HS-27A (cell line): ENCODE measurements at regions not wholly inside any gene's neighbourhood (a gene's known extent, or its start where the extent isn't known, plus 50 kb on each side); places are given as distances from the start of the nearest gene placed in this dataset.
"Not testable (repeated sequence)": the region's sequence is repeated elsewhere in the genome, so short reads cannot be mapped to it uniquely, and the experiment has no call there.

Experiments used
- DNase-seq: peaks from one replicate; pipeline ENCODE4 v3.0.0-alpha.2; 2012; ENCODE audit warnings: low read depth, missing footprints

DNA sequence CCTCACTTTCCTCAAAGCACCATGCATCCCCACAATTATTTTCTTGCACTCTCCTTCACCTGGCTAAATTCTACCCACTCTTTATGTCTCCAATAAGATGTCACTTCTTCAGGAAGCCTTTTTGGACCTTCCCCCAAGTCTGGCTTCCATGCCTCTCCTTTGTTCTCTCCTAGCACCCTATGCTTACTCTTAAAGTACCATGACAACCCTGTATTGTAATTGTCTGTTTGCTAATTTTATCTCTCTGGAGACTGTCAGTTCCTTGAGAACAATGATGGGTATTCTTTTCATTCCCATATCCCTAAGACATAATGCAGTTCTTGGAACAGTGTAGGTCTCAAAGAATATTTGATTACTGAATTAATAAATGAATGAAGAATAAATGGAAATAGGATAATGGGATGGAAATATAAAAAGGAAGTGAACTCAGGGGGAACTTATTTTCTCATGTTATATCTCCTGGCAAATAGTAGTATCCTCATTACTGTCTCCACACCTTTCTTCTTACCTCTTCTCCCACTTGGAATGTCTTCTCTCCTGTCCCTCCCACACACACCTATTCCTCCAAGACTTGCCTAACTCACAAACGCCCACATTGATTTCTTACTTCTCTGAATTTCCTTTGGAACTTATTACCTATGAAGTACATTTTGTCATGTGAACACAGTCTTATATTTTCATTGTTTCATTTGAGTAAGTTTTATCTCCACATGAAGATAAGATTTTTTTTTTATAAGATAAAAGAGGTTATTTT is 499.1 kb downstream of the NFIB start:
- DNase-seq, result no peak

- DNase-seq, result no peak
Measured at GRCh38 chr9:13811876-13812275, 502.1 kb downstream of the NFIB start.

GRCh38 chr9:13810510-13810909 is 503.4 kb downstream of the NFIB start:
- DNase-seq, result no peak

DNA sequence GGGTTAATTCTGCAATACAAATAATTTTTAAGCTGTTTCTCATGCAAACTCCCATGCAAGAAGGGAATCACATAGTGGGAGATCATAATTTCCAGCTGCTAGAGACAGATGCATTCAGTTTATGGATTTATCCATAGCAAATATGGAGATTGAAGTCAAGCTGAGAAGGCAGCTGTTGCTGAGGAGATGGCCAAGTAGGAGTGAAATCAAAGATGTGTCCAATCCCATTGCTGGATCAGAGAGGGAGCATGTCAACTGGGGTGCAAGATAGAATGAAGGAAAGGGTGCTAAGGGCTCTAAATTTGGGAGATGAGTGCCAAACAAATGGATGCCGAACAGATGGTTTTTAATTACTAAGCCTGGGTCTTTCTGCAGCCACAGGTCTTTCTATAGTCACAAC is 504.5 kb downstream of the NFIB start:
- no peak for DNase-seq

GRCh38 chr9:13807118-13807517 is 506.8 kb downstream of the NFIB start:
- DNase-seq, result no peak

GRCh38 chr9:13806714-13807113 is 507.2 kb downstream of the NFIB start:
- no peak for DNase-seq

DNA sequence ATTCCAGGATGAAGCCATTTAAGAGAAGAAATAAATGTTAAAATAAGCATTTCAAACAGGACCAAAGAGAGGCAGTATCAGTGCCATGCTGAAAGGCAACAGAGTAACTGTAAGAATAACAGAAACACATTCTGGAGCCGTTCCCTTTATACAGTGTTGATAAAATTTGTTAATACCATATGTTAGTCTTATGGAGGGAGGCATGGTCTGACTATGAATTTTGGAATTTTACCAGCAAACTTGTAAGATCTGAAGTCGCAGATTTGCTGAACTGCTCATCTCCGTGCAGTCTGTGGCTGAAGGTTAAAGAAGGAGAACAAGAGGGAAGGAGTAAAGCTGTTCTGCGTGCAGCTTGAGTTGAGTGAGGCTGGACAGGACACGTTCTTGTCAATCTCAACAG is 508.4 kb downstream of the NFIB start:
- no peak for DNase-seq

GRCh38 chr9:13804532-13804931 is 509.4 kb downstream of the NFIB start:
- no peak for DNase-seq

DNA sequence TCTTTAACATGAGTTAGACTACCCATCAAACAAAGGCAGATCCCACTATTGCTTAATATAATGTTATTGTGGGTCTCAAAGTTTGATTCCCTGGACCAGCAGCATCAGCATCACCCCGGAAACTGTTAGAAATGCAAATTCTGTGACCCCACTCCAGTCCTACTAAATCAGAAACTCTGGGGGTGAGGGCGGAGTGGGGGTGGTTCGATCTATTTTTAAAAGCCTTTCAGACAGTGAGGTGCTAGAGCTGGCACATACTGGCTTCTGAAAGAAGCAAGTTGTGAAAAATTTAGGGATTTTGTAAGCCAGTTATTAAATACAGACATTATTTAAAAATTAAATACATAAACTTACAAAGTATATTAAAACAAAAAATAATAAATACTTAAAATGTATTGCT is 513.2 kb downstream of the NFIB start:
- DNase-seq, result no peak

DNA sequence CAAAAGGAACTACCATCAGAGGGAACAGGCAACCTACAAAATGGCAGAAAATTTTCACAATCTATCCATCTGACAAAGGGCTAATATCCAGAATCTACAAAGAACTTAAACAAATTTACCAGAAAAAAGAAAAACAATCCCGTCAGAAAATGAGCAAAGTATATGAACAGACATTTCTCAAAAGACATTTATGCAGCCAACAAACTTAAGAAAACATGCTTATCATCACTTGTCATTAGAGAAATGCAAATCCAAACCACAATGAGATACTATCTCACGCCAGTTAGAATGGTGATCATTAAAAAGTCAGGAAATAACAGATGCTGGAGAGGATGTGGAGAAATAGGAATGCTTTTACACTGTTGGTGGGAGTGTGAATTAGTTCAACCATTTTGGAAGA is 516.2 kb downstream of the NFIB start:
- not testable (repeated sequence) for DNase-seq

GRCh38 chr9:13791816-13792215 is 512.3 kb upstream of the MPDZ start:
- DNase-seq, result no peak

DNA sequence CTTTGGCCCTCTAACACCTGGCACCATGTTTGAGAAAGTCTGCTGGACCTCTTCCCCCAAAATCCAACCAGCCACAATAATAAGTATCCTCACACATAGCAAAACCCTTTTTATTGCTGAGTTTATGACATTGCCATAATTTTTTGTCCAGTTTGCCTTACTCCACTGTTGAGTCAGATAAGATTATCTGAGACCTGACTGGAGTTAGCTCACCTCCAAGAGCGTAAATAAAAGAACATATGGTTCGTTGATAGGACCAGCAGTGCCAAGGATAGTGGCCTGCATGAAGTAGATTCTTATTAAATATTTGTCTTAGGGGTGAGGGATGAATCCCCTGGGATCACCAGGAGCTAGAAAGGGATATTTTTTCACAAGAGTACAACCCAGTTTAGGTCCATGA is 510.6 kb upstream of the MPDZ start:
- no peak for DNase-seq

DNA sequence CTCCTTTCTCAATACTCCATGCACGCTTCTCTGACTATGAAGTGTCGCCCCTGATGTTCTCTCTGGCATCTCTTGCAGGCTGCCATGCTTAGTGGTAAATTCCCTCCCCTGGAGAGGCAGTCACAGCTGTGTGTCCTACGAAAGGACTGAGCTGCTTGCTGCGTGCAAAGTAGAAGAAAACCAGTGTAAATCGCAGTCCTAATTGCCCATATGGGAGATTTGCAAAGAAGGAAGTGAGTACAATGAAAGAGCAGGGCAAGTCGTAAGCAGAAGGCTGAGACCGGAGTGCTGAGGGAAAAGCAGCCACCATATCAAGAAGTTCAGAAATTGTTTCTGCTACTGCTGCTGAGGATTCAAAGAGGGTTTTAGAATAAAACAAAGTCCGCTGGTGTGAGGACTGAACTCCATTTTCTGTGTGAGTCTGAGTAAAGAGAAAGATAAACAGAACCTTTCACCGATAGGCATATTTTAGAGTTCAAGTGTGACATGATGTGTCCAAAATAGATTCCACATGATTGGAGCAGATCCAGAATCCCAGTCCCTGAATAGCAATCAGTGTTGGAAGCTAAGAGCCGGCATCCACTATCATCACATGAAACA is 507.8 kb upstream of the MPDZ start:
- no peak for DNase-seq

GRCh38 chr9:13786711-13787110 is 507.2 kb upstream of the MPDZ start:
- no peak for DNase-seq

DNA sequence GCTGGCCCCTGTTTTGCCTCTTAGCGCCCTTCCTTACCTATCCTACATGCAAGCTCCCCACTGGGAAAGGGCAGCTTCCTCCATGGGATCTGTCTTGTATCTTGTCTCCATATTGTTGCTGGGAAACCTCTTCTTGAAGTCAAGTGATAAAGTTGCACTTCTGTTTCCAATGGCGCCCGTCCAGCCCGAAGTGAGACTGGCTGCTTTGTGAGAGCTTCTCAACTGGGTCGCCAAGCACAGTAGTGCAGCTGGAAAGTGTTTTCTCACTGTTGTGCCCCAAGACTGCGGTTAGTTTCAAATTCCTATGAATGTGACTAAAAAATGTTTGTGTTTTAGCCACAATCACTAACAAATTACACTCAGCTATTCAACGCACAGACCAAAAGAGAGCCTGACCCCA is 506.6 kb upstream of the MPDZ start:
- DNase-seq, result no peak

DNA sequence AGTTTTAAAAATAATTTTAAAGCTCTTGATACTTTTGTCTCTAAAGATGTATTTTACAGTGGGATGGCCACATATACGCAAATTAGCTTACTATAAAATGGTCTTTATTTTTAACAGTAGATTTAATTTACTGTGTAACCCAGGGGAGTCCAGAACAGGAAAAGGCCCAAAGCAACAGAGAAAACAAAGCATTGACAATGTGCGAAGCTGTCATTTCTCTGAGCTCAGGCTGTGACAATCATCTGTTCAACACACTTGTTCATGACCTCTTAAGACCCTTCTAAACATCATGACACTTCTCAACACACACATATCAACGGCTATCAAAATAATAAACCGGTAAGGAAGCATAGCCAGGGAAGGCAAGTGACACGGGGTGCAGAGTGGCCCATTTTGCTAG is 499.6 kb upstream of the MPDZ start:
- DNase-seq, result no peak

GRCh38 chr9:13778631-13779030 is 499.1 kb upstream of the MPDZ start:
- DNase-seq, result no peak

DNA sequence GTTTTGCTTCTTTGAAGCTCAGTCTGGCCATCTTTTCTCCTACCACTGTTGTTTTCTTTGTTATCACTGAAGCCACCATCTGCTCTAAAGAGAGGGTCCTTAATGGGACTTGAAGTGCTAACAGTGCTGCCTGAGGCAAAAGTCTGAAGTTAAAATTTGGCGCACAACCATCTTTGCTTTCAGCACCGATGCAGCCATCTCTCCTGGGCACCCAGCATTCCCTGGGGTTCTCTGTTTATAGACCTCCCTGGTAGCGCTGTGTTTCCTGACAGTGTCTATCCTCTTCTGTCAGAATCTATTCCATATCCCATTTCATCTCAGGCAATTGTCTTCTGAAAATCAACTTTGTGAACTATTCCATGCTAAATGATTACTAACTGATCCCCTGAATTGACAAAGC is 491.5 kb upstream of the MPDZ start:
- no peak for DNase-seq

DNA sequence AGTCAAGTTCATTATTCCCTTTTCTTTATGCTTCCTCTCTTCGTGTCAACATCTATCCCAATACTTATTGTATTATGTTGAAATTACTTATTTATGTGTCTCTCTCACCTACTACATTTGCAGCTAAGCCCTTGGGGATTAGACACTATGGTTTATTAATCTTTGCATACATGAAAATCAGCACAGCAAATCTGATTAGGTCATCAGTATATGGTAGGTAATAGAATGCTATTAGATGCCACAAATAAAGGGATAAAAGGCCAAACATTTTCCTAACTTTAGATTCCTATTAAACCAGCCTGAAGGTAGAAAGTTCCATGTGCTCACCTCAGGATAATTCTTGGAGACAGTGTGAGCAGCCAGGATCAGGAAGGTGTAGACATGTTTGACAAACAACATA is 490.1 kb upstream of the MPDZ start:
- DNase-seq, result no peak

- DNase-seq, result no peak
Measured at GRCh38 chr9:13769006-13769405, 489.5 kb upstream of the MPDZ start.

GRCh38 chr9:13762209-13762608 is 482.7 kb upstream of the MPDZ start:
- DNase-seq, result no peak

DNA sequence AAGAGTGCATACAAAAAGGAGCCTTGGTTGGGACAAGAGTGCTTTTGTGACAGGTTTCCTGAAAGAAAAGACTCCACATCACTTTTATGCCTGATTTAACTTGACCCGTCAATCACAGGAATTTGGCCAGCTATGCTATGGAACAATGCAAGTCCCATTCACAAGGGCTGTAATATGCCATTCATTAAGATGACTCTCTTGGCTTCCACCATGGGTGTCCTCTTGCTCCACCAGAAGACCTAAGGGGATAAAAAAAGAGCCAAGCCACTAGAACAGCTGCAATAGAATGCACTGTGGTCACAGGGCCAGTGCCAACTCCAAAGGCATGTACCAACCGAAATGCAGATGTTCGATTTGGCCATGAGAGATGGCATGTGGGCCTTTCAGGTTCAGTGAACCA is 480.1 kb upstream of the MPDZ start:
- no peak for DNase-seq

DNA sequence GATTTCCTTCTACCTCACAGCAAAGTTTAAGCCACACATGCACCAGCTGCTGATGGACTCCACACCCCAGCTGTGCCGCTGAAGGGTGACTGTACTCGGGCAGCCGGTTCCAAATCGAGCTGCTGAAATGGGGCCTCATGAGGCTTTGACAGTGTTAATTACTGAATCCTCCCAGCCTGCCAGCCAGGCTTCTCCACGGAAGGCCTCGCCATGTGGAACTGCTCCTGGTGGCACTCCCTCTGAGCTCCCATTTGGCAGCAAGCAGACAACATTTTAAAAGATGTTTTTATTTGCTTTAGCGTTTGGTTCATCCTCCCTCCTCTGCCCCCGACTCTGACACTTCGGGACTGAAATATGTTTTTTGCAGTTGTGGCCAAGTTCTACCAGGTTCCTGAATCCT is 479.4 kb upstream of the MPDZ start:
- DNase-seq, result no peak

GRCh38 chr9:13756943-13757342 is 477.5 kb upstream of the MPDZ start:
- no peak for DNase-seq
